HepG2 (cell line): ENCODE measurements at regions not wholly inside any gene's neighbourhood (a gene's known extent, or its start where the extent isn't known, plus 50 kb on each side); places are given as distances from the start of the nearest gene placed in this dataset.

ENCODE experiments used
- ATAC-seq: fragments of 200-7000 bp; cut with Tn5 transposase; 3 replicates; pipeline ENCODE4 v1.9.1; 2020; ENCODE audit warnings: mild to moderate bottlenecking, moderate library complexity
- BruUV-seq: library from RNA; stranded (reverse); fragments of 400-500 nt; replicated peaks from 2 replicates; lab custom pipeline; 2021; lab: Mats Ljungman, UMichigan
- CTCF ChIA-PET: fragments of 300-600 bp; formaldehyde crosslinking; extraction: SDS; loops from one replicate; lab custom pipeline; 2021; ENCODE audit warnings: low total read pairs, inconsistent platforms, low intra/inter-chr PET ratio; lab: Yijun Ruan, JAX
- POLR2A ChIA-PET: fragments of 350-600 bp; sonication (Branson Sonifier 250); formaldehyde crosslinking; loops from one replicate; lab custom pipeline; 2020; ENCODE audit warnings: antibody characterized with exemption, inconsistent platforms; lab: Yijun Ruan, JAX
- DNase-seq: peaks from one replicate; pipeline ENCODE4 v3.0.0-alpha.2; 2015; ENCODE audit warnings: low spot score
- FAIRE-seq: peaks from 3 replicates; lab custom pipeline; 2011; peaks lifted over from hg19 to GRCh38; lab: Jason Lieb, UNC
- H2AFZ ChIP-seq: one replicate; pipeline ENCODE4 v1.6.1; 2011; ENCODE audit warnings: low read length, inconsistent platforms
- H3K27ac ChIP-seq: fragments of 300-600 bp; 3 replicates; pipeline ENCODE4 v1.8.0; 2011; ENCODE audit warnings: mixed run types, mild to moderate bottlenecking, mixed read lengths, low read length, inconsistent platforms; ENCODE audit not compliant: insufficient read depth; ENCODE audit errors: extremely low read length
- H3K27me3 ChIP-seq, 2 experiments: fragments of 200-600 bp in 1 of 2; 2 replicates in 1 of 2; 3 replicates in 1 of 2; pipeline versions ENCODE4 v1.6.0 to v1.8.0; 2011; ENCODE audit warnings: low read length in 2 of 2, mild to moderate bottlenecking in 2 of 2, moderate library complexity in 2 of 2, inconsistent platforms in 1 of 2; ENCODE audit not compliant: insufficient read depth in 2 of 2, control insufficient read depth in 1 of 2
- H3K36me3 ChIP-seq, 2 experiments: fragments of 200-600 bp in 1 of 2; replicated peaks in 1 of 2; 2 replicates in 1 of 2; 3 replicates in 1 of 2; pipeline versions ENCODE4 v1.5.1 to v1.8.0; 2011; ENCODE audit warnings: low read length in 2 of 2, inconsistent platforms in 1 of 2; ENCODE audit not compliant: insufficient read depth in 2 of 2, control insufficient read depth in 1 of 2
- H3K4me1 ChIP-seq: 2 replicates; pipeline ENCODE4 v1.5.1; 2012; ENCODE audit warnings: low read length, inconsistent platforms; ENCODE audit not compliant: insufficient read depth
- H3K4me2 ChIP-seq: 2 replicates; pipeline ENCODE4 v1.6.0; 2011; ENCODE audit warnings: low read depth, low read length, inconsistent platforms
- H3K4me3 ChIP-seq, 3 experiments: fragments of 200-600 bp in 1 of 3; sonication (generic), shearing (Covaris generic) in 1 of 3; replicated peaks in 1 of 3; 2 replicates each; pipeline ENCODE4 v1.5.1; 2011 to 2016; ENCODE audit warnings: low read length in 3 of 3, inconsistent platforms in 2 of 3, low read depth in 2 of 3, mild to moderate bottlenecking in 2 of 3, control low read depth in 1 of 3, mixed read lengths in 1 of 3; ENCODE audit not compliant: insufficient read depth in 1 of 3
- H3K79me2 ChIP-seq: one replicate; pipeline ENCODE4 v1.6.1; 2011; ENCODE audit warnings: low read length, inconsistent platforms; ENCODE audit not compliant: insufficient read depth
- H3K9ac ChIP-seq: 2 replicates; pipeline ENCODE4 v1.6.0; 2011; ENCODE audit warnings: mild to moderate bottlenecking, low read depth, low read length, inconsistent platforms; ENCODE audit not compliant: insufficient read depth
- H3K9me3 ChIP-seq: 2 replicates; pipeline ENCODE4 v1.5.1; 2012; ENCODE audit warnings: mild to moderate bottlenecking, low read length
- H4K20me1 ChIP-seq: 2 replicates; pipeline ENCODE4 v1.6.0; 2011; ENCODE audit warnings: inconsistent platforms, mild to moderate bottlenecking, low read length, moderate library complexity; ENCODE audit not compliant: insufficient read depth
- ARID3A ChIP-seq: IDR thresholded peaks from 2 replicates; pipeline ENCODE4 v1.6.1; 2012; ENCODE audit warnings: low read depth, low read length, improper control_type of control experiment
- CHCHD3 ChIP-seq: sonication (generic); formaldehyde crosslinking; IDR thresholded peaks from 2 replicates; pipeline ENCODE4 v1.8.0; 2022; ENCODE audit warnings: mild to moderate bottlenecking, missing genetic modification reagents, moderate library complexity
- FOXO1 ChIP-seq: sonication (generic); formaldehyde crosslinking; IDR thresholded peaks from 2 replicates; pipeline ENCODE4 v1.4.0; 2020; ENCODE audit warnings: missing genetic modification reagents
- HDAC1 ChIP-seq: sonication (generic); formaldehyde crosslinking; IDR thresholded peaks from 2 replicates; pipeline ENCODE4 v1.5.1; 2020; ENCODE audit warnings: mild to moderate bottlenecking, missing genetic modification reagents
- PBX2 ChIP-seq: IDR thresholded peaks from 2 replicates; pipeline ENCODE4 v1.6.1; 2016; ENCODE audit warnings: control low read depth
- TEF ChIP-seq: sonication (generic); formaldehyde crosslinking; IDR thresholded peaks from 2 replicates; pipeline ENCODE4 v1.5.0; 2020; ENCODE audit warnings: missing genetic modification reagents
- THAP8 ChIP-seq: sonication (generic); formaldehyde crosslinking; IDR thresholded peaks from 2 replicates; pipeline ENCODE4 v1.5.1; 2020; ENCODE audit warnings: missing genetic modification reagents, mild to moderate bottlenecking, borderline replicate concordance
- ZNF256 ChIP-seq: sonication (generic); formaldehyde crosslinking; conservative IDR thresholded peaks from 2 replicates; pipeline ENCODE4 v1.4.0; 2020; ENCODE audit warnings: missing genetic modification reagents
- ZNF605 ChIP-seq: sonication (generic); formaldehyde crosslinking; IDR thresholded peaks from 2 replicates; pipeline ENCODE4 v1.8.0; 2022; ENCODE audit warnings: mild to moderate bottlenecking, missing genetic modification reagents
- ZNF629 ChIP-seq: sonication (generic); formaldehyde crosslinking; conservative IDR thresholded peaks from 2 replicates; pipeline ENCODE4 v1.5.0; 2020; ENCODE audit warnings: missing genetic modification reagents
- WGBS: methylation state at CpG from one replicate; pipeline ENCODE4 v1.1.6; 2017; ENCODE audit warnings: low lambda C conversion rate; 5-methylcytosine and 5-hydroxymethylcytosine counted together
- in situ Hi-C: cut with HindIII; loops from 2 replicates; pipeline ENCODE4 v1.10.0; 2017; ENCODE audit warnings: low pct_unique_long_range_greater_than_20kb; ENCODE audit not compliant: extremely low pct_ligation_motif_present
- intact Hi-C: fragments of 100-400 bp; cut with micrococcal nuclease; formaldehyde crosslinking; loops from one replicate; pipeline ENCODE4 v1.10.0; 2022; ENCODE audit not compliant: unreplicated experiment

- TF ChIP-seq PBX2 (no peak), ZNF629 (CRISPR knock-in tag) (no peak)
- TF ChIP-seq, all 625 proteins: peak for 0
Measured at GRCh38 chr12:93009533-93009932, 80.4 kb upstream of the EEA1 start (continued).

- no peak for TF ChIP-seq ZNF256 (CRISPR knock-in tag)
- no peak for TF ChIP-seq ZNF605 (CRISPR knock-in tag)
- no peak for TF ChIP-seq THAP8 (CRISPR knock-in tag)
- no peak for TF ChIP-seq CHCHD3
- TF ChIP-seq TEF (CRISPR knock-in tag): no peak
- no peak for TF ChIP-seq ARID3A
- no peak for TF ChIP-seq FOXO1 (CRISPR knock-in tag)
- TF ChIP-seq HDAC1 (CRISPR knock-in tag): no peak
- H3K4me2 ChIP-seq: no peak overlapping the region
- H3K27ac ChIP-seq: no peak overlapping the region
- H3K9ac ChIP-seq: no peak overlapping the region
- H3K4me1 ChIP-seq: peaks cover 78% of the 10 kb centered on the region
- intact Hi-C loops (loop anchor here (10.0 kb wide), 1 partner anchor 66 kb away; no protein-coding TSS in a partner anchor), in situ Hi-C loops (loop anchor here (10.0 kb wide), 1 partner anchor 304 kb away; no protein-coding TSS in a partner anchor)
- no peaks in the 10 kb centered on the region for H4K20me1 ChIP-seq
- H3K9me3 ChIP-seq: no peaks in the 10 kb centered on the region
- H3K4me3 ChIP-seq: no peak overlapping the region
- no peak for DNase-seq
- no peaks in the 10 kb centered on the region for H3K27me3 ChIP-seq
- H3K36me3 ChIP-seq: 0 out of 5 replicates have a peak, but pooled peaks cover 0 to 6% of the 10 kb centered on the region in 2 experiments
- ATAC-seq: no peak
- no peak for FAIRE-seq
- no TSS peak for BruUV-seq
- no peak overlapping the region for H2AFZ ChIP-seq
- ChIA-PET POLR2A (interaction anchor here (9.2 kb wide), 1 partner anchor 8 kb away, joined by 132 read pairs; no protein-coding TSS in a partner anchor), CTCF (no interaction called here)
- H3K79me2 ChIP-seq: peaks cover 44% of the 10 kb centered on the region
- 95% methylated on average over 2 of the region's 2 CpGs for WGBS
Measured at GRCh38 chr12:93010461-93010860, 81.4 kb upstream of the EEA1 start.
